ENCODE measurements at regions not wholly inside any gene's neighbourhood (a gene's known extent, or its start where the extent isn't known, plus 50 kb on each side); places are given as distances from the start of the nearest gene placed in this dataset.

GRCh38 chr3:74789111-74789510, 174.7 kb upstream of the CNTN3 start:
- peak; percentile 71 for ATAC-seq
- Mint-ChIP-seq H3K9me3 (peaks cover 12% of the 10 kb centered on the region), H3K27ac (no peak overlapping the region), H3K36me3 (ENCODE audit: low read depth) (no peaks in the 10 kb centered on the region), H3K4me3 (no peak overlapping the region), H3K4me1 (no peaks in the 10 kb centered on the region), H3K27me3 (no peaks in the 10 kb centered on the region)
- DNase-seq, result no peak

- ATAC-seq, result no peak
- Mint-ChIP-seq H3K27ac (no peak overlapping the region), H3K36me3 (ENCODE audit: low read depth) (no peaks in the 10 kb centered on the region), H3K4me1 (no peaks in the 10 kb centered on the region), H3K27me3 (no peaks in the 10 kb centered on the region), H3K4me3 (no peak overlapping the region), H3K9me3 (peaks cover 12% of the 10 kb centered on the region)
- no peak for DNase-seq
Observed at GRCh38 chr3:74787011-74787410, 172.6 kb upstream of the CNTN3 start.

- Mint-ChIP-seq H3K4me1 (no peaks in the 10 kb centered on the region), H3K36me3 (ENCODE audit: low read depth) (no peaks in the 10 kb centered on the region), H3K27ac (no peak overlapping the region), H3K27me3 (no peaks in the 10 kb centered on the region), H3K4me3 (no peak overlapping the region), H3K9me3 (peaks cover 4% of the 10 kb centered on the region)
- ATAC-seq, result no peak
- no peak for DNase-seq
Observed at GRCh38 chr3:74771401-74771800, 156.9 kb upstream of the CNTN3 start.

DNA sequence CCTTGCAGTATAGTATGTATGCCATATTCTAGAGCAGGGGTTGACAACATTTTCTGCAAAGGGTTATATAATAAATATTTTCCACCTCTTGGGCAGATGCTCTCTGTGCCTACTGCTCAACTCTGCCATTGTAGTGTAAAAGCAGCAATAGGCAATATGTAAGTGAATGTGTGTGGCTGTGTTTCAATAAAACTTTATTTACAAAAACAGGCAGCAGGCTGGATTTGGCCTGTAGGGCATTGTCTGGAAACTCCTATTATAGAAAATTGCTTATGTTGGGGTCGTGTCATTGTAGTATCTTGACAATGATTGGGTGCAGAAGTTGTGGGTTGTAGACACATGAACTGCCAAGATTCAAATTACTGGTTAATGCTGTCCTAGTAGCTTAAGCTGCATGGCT, 153.6 kb upstream of the CNTN3 start:
- DNase-seq (no peak), ATAC-seq (no peak)
- no peaks in the 10 kb centered on the region for H3K4me1 Mint-ChIP-seq
- peaks cover 4% of the 10 kb centered on the region for H3K9me3 Mint-ChIP-seq
- H3K4me3 Mint-ChIP-seq, result no peak overlapping the region
- no peaks in the 10 kb centered on the region for H3K27me3 Mint-ChIP-seq
- H3K36me3 Mint-ChIP-seq (ENCODE audit: low read depth), result no peaks in the 10 kb centered on the region
- no peak overlapping the region for H3K27ac Mint-ChIP-seq

DNA sequence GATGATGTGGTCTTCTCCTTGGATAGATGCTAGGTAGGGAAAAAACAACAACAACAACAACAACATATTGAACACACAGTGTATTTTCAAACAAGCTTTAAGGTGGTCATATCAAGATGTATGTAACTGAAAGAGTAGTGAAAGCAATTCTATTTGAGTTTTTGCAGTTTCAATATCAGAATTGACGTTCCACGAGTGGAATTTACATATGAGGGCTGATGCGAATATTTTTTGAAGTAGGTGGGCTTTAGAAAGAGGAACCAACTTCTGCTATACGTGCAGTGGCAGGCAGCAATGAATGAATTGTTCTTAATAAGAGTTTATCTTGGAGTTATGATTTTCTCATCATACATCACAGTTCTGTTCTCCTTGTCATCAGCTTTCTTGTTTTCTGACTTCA, 151.9 kb upstream of the CNTN3 start:
- Mint-ChIP-seq H3K36me3 (ENCODE audit: low read depth) (no peaks in the 10 kb centered on the region), H3K4me1 (no peaks in the 10 kb centered on the region), H3K27ac (no peak overlapping the region), H3K4me3 (no peak overlapping the region), H3K9me3 (peaks cover 5% of the 10 kb centered on the region), H3K27me3 (no peaks in the 10 kb centered on the region)
- ATAC-seq, result no peak
- no peak for DNase-seq

DNA sequence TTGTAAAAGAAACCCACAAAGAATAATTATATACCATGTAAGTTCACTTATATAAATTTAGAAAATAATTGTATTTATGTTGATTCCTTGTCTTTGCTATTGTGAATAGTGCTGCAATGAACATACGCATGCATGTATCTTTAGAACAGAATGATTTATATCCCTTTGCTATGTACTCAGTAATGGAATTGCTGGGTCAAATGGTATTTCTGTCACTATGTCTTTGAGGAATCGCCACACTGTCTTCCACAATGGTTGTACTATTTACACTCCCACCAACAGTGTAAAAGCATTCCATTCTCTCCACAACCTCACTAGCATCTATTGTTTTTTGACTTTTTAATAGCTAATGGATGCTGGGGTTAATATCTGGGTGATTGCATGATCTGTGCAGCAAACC, 149.4 kb upstream of the CNTN3 start:
- H3K4me3 Mint-ChIP-seq, result no peak overlapping the region
- no peak for DNase-seq
- ATAC-seq, result no peak
- H3K9me3 Mint-ChIP-seq, result peaks cover 16% of the 10 kb centered on the region
- no peaks in the 10 kb centered on the region for H3K4me1 Mint-ChIP-seq
- no peaks in the 10 kb centered on the region for H3K27me3 Mint-ChIP-seq
- H3K27ac Mint-ChIP-seq, result no peak overlapping the region
- no peaks in the 10 kb centered on the region for H3K36me3 Mint-ChIP-seq (ENCODE audit: low read depth)

GRCh38 chr3:74756674-74757073, 142.2 kb upstream of the CNTN3 start:
- Mint-ChIP-seq H3K27ac (no peak overlapping the region), H3K9me3 (peaks cover 22% of the 10 kb centered on the region), H3K36me3 (ENCODE audit: low read depth) (no peaks in the 10 kb centered on the region), H3K27me3 (no peaks in the 10 kb centered on the region), H3K4me1 (no peaks in the 10 kb centered on the region), H3K4me3 (no peak overlapping the region)
- DNase-seq (no peak), ATAC-seq (no peak)

DNA sequence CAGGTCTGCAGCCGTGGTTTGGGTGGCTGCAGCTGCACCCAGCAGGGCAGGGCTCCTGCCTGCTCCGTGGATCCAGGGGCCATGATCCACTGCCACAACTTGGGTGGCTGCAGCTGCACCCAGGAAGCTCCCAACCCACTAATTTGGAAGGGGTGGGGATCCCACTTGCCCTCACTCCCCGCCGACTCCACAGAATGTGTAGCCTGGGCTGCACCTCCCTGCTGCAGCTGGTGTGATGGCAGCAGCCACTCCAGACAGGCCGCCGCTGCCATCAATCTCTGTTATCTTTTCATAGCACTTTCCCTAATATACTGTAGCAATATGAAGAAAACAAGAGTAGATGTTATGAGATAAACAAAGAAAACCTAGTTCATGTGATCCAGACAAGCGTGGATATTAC, 137.8 kb upstream of the CNTN3 start:
- H3K36me3 Mint-ChIP-seq (ENCODE audit: low read depth), result no peaks in the 10 kb centered on the region
- no peak overlapping the region for H3K4me3 Mint-ChIP-seq
- H3K9me3 Mint-ChIP-seq, result peaks cover 19% of the 10 kb centered on the region
- no peaks in the 10 kb centered on the region for H3K27me3 Mint-ChIP-seq
- DNase-seq (no peak), ATAC-seq (no peak)
- no peak overlapping the region for H3K27ac Mint-ChIP-seq
- no peaks in the 10 kb centered on the region for H3K4me1 Mint-ChIP-seq

DNA sequence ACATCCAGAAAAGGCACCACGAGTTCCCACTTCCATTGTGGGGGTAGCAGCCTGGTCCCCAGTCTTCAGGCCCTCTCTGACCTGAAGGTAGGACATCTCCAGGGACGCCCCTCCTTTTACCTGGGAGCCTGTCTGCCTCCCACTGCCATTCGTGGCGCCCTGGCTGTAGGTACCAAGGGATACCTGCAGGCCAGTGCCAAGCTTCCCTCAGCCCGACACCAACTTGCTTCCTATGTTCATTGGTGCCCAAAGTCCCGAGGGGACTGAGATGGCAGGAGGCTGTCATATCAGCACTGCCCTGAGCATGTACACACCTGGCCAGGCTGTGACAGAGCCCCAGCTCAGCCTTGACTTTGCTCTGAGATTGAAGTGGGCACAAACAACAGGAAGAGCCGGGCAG, 137.3 kb upstream of the CNTN3 start:
- DNase-seq (no peak), ATAC-seq (no peak)
- no peaks in the 10 kb centered on the region for H3K36me3 Mint-ChIP-seq (ENCODE audit: low read depth)
- no peak overlapping the region for H3K4me3 Mint-ChIP-seq
- H3K27ac Mint-ChIP-seq, result no peak overlapping the region
- no peaks in the 10 kb centered on the region for H3K4me1 Mint-ChIP-seq
- H3K27me3 Mint-ChIP-seq, result no peaks in the 10 kb centered on the region
- H3K9me3 Mint-ChIP-seq, result peaks cover 24% of the 10 kb centered on the region

GRCh38 chr3:74750901-74751300, 136.4 kb upstream of the CNTN3 start:
- ATAC-seq, result no peak
- no peak overlapping the region for H3K4me3 Mint-ChIP-seq
- no peaks in the 10 kb centered on the region for H3K36me3 Mint-ChIP-seq (ENCODE audit: low read depth)
- no peak overlapping the region for H3K27ac Mint-ChIP-seq
- H3K9me3 Mint-ChIP-seq, result peaks cover 27% of the 10 kb centered on the region
- H3K4me1 Mint-ChIP-seq, result no peaks in the 10 kb centered on the region
- no peak for DNase-seq
- H3K27me3 Mint-ChIP-seq, result no peaks in the 10 kb centered on the region

DNA sequence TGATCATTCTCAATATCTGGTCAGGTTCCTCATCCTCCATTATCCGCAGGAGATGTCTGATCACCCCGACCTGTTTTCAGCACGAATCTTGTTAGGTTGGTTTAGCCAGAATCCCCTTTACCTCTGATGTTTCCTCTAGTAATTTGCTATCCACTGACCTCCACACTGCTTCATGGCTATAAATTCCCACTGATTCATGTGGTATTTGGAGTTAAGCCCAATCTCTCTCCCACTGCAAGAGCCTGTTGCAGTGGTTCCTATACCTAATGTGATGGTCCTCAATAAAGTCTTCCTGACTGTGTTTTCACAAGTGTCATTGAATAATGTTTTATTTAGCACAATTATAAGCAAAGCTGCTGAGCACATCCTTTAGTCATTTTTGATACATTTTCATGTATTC, 124.8 kb upstream of the CNTN3 start:
- no peaks in the 10 kb centered on the region for H3K36me3 Mint-ChIP-seq (ENCODE audit: low read depth)
- no peak for ATAC-seq
- no peak overlapping the region for H3K4me3 Mint-ChIP-seq
- H3K9me3 Mint-ChIP-seq, result peaks cover 3% of the 10 kb centered on the region
- H3K27me3 Mint-ChIP-seq, result no peaks in the 10 kb centered on the region
- no peak for DNase-seq
- H3K4me1 Mint-ChIP-seq, result no peaks in the 10 kb centered on the region
- no peak overlapping the region for H3K27ac Mint-ChIP-seq

DNA sequence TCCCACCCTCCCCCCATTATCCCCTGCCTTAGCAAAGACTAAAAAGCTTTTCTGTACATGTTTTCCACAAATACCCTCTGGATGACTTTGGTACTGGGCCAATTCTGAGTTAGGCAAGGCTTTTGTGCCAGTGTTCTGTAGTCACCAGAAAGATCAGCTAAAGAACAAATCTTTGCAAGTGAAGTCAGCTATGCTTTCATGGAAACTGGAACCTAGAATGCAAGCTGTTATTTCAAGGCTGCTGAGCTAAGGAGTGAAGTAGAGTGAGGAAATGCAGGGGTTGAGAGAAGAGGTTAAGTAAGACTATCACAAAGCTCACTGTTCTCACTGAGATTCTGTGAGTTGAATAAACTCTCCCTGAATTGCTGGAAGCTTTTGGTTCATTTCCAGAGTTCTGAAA, 107.8 kb upstream of the CNTN3 start:
- DNase-seq (no peak), ATAC-seq (no peak)
- Mint-ChIP-seq H3K4me3 (no peak overlapping the region), H3K36me3 (ENCODE audit: low read depth) (no peaks in the 10 kb centered on the region), H3K27ac (no peak overlapping the region), H3K27me3 (no peaks in the 10 kb centered on the region), H3K9me3 (peaks cover 24% of the 10 kb centered on the region), H3K4me1 (no peaks in the 10 kb centered on the region)

- ATAC-seq (no peak), DNase-seq (no peak)
- no peak overlapping the region for H3K27ac Mint-ChIP-seq
- no peaks in the 10 kb centered on the region for H3K36me3 Mint-ChIP-seq (ENCODE audit: low read depth)
- no peaks in the 10 kb centered on the region for H3K27me3 Mint-ChIP-seq
- no peaks in the 10 kb centered on the region for H3K4me1 Mint-ChIP-seq
- H3K4me3 Mint-ChIP-seq, result no peak overlapping the region
- H3K9me3 Mint-ChIP-seq, result peaks cover 8% of the 10 kb centered on the region
Observed at GRCh38 chr3:74713977-74714376, 99.5 kb upstream of the CNTN3 start.

- no peak overlapping the region for H3K27ac Mint-ChIP-seq
- H3K36me3 Mint-ChIP-seq (ENCODE audit: low read depth), result no peaks in the 10 kb centered on the region
- peaks cover 14% of the 10 kb centered on the region for H3K9me3 Mint-ChIP-seq
- ATAC-seq (no peak), DNase-seq (no peak)
- no peaks in the 10 kb centered on the region for H3K27me3 Mint-ChIP-seq
- H3K4me1 Mint-ChIP-seq, result no peaks in the 10 kb centered on the region
- H3K4me3 Mint-ChIP-seq, result no peak overlapping the region
Observed at GRCh38 chr3:74711913-74712512, 97.6 kb upstream of the CNTN3 start.

GRCh38 chr3:74709951-74710350, 95.5 kb upstream of the CNTN3 start:
- H3K27me3 Mint-ChIP-seq, result no peaks in the 10 kb centered on the region

GRCh38 chr3:74693696-74694393, 79.4 kb upstream of the CNTN3 start:
- Mint-ChIP-seq H3K9me3 (peaks cover 11% of the 10 kb centered on the region), H3K36me3 (ENCODE audit: low read depth) (no peaks in the 10 kb centered on the region), H3K4me3 (no peak overlapping the region), H3K27ac (no peak overlapping the region), H3K4me1 (no peaks in the 10 kb centered on the region), H3K27me3 (no peaks in the 10 kb centered on the region)
- no peak for ATAC-seq
- no peak for DNase-seq

More at GRCh38 chr3:74709951-74710350, 95.5 kb upstream of the CNTN3 start:
- peaks cover 16% of the 10 kb centered on the region for H3K9me3 Mint-ChIP-seq
- DNase-seq, result no peak
- no peaks in the 10 kb centered on the region for H3K36me3 Mint-ChIP-seq (ENCODE audit: low read depth)
- no peak for ATAC-seq
- no peaks in the 10 kb centered on the region for H3K4me1 Mint-ChIP-seq
- no peak overlapping the region for H3K4me3 Mint-ChIP-seq
- H3K27ac Mint-ChIP-seq, result no peak overlapping the region
